Fibroblast of villous mesenchyme (primary cell): ENCODE measurements at regions not wholly inside any gene's neighbourhood (a gene's known extent, or its start where the extent isn't known, plus 50 kb on each side); places are given as distances from the start of the nearest gene placed in this dataset.

ENCODE experiments used
- DNase-seq: peaks from one replicate; pipeline ENCODE4 v3.0.0-alpha.2; 2010; ENCODE audit warnings: low read depth
- H3K4me3 ChIP-seq: 2 replicates; pipeline ENCODE4 v1.5.1; 2011; ENCODE audit warnings: low read depth, mild to moderate bottlenecking, low read length
- CTCF ChIP-seq: IDR thresholded peaks from 2 replicates; pipeline ENCODE4 v1.5.1; 2012; ENCODE audit warnings: low read depth, mild to moderate bottlenecking, low read length; ENCODE audit not compliant: insufficient read depth

GRCh38 chr20:56060486-56060885 is 55.2 kb upstream of the CBLN4 start:
- no peak for DNase-seq
- TF ChIP-seq CTCF, result no peak
- H3K4me3 ChIP-seq, result no peak overlapping the region

GRCh38 chr20:56069016-56069415 is 63.7 kb upstream of the CBLN4 start:
- TF ChIP-seq CTCF, result no peak
- H3K4me3 ChIP-seq, result no peak overlapping the region
- no peak for DNase-seq

GRCh38 chr20:56072165-56072564 is 66.8 kb upstream of the CBLN4 start:
- no peak for DNase-seq
- no peak for TF ChIP-seq CTCF
- H3K4me3 ChIP-seq, result no peak overlapping the region

GRCh38 chr20:56088375-56088774 is 83.1 kb upstream of the CBLN4 start:
- no peak for TF ChIP-seq CTCF
- no peak overlapping the region for H3K4me3 ChIP-seq
- DNase-seq, result no peak

- no peak for DNase-seq
- TF ChIP-seq CTCF, result no peak
- H3K4me3 ChIP-seq, result no peak overlapping the region
Measured at GRCh38 chr20:56091628-56092234, 86.4 kb upstream of the CBLN4 start.

- H3K4me3 ChIP-seq, result no peak overlapping the region
- DNase-seq, result no peak
- no peak for TF ChIP-seq CTCF
Measured at GRCh38 chr20:56094228-56094627, 88.9 kb upstream of the CBLN4 start.

GRCh38 chr20:56098981-56099500 is 93.7 kb upstream of the CBLN4 start:
- no peak for DNase-seq
- no peak overlapping the region for H3K4me3 ChIP-seq
- no peak for TF ChIP-seq CTCF
